GM18873 (cell line): ENCODE measurements at regions not wholly inside any gene's neighbourhood (a gene's known extent, or its start where the extent isn't known, plus 50 kb on each side); places are given as distances from the start of the nearest gene placed in this dataset.
"Not testable (repeated sequence)": the region's sequence is repeated elsewhere in the genome, so short reads cannot be mapped to it uniquely, and the experiment has no call there.

ENCODE experiments used
- ATAC-seq: cut with Tn5 transposase; IDR thresholded peaks from one replicate; pipeline ENCODE4 v1.9.1; 2021; ENCODE audit warnings: mild to moderate bottlenecking, moderate library complexity, moderate number of reproducible peaks; ENCODE audit not compliant: unreplicated experiment, low FRiP score

- no peak for ATAC-seq
Observed at GRCh38 chr18:51447351-51448342, 250.2 kb upstream of the MEX3C start.

GRCh38 chr18:51448949-51449348 is 251.5 kb upstream of the MEX3C start:
- no peak for ATAC-seq

- no peak for ATAC-seq
Observed at GRCh38 chr18:51453594-51453993, 256.1 kb upstream of the MEX3C start.

- no peak for ATAC-seq
Observed at GRCh38 chr18:51458861-51459260, 261.4 kb upstream of the MEX3C start.

- no peak for ATAC-seq
Observed at GRCh38 chr18:51461956-51462355, 264.5 kb upstream of the MEX3C start.

- ATAC-seq, result no peak
Observed at GRCh38 chr18:51463483-51464136, 266.1 kb upstream of the MEX3C start.

- no peak for ATAC-seq
Observed at GRCh38 chr18:51478908-51479307, 281.4 kb upstream of the MEX3C start.

- ATAC-seq, result no peak
Observed at GRCh38 chr18:51479736-51480135, 282.3 kb upstream of the MEX3C start.

- ATAC-seq, result no peak
Observed at GRCh38 chr18:51480407-51481261, 283.2 kb upstream of the MEX3C start.

GRCh38 chr18:51486735-51487366 is 289.4 kb upstream of the MEX3C start:
- no peak for ATAC-seq

GRCh38 chr18:51490417-51490816 is 292.9 kb upstream of the MEX3C start:
- no peak for ATAC-seq

- ATAC-seq, result no peak
Observed at GRCh38 chr18:51490860-51491259, 293.4 kb upstream of the MEX3C start.

GRCh38 chr18:51491678-51492372 is 294.3 kb upstream of the MEX3C start:
- ATAC-seq, result no peak

- ATAC-seq, result no peak
Observed at GRCh38 chr18:51498085-51498855, 300.8 kb upstream of the MEX3C start.

GRCh38 chr18:51503351-51503750 is 305.9 kb upstream of the MEX3C start:
- ATAC-seq, result no peak

GRCh38 chr18:51506811-51507210 is 309.3 kb upstream of the MEX3C start:
- ATAC-seq, result no peak

- ATAC-seq, result not testable (repeated sequence)
Observed at GRCh38 chr18:51508410-51508809, 310.9 kb upstream of the MEX3C start.

- no peak for ATAC-seq
Observed at GRCh38 chr18:51510020-51510419, 312.5 kb upstream of the MEX3C start.

- no peak for ATAC-seq
Observed at GRCh38 chr18:51513517-51513916, 316.0 kb upstream of the MEX3C start.
